PC-9 (cell line): ENCODE measurements at regions not wholly inside any gene's neighbourhood (a gene's known extent, or its start where the extent isn't known, plus 50 kb on each side); places are given as distances from the start of the nearest gene placed in this dataset.

Source experiments
- BruUV-seq: library from RNA; stranded (reverse); fragments of 400-500 nt; replicated peaks from 2 replicates; lab custom pipeline; 2021; lab: Mats Ljungman, UMichigan
- CTCF ChIA-PET: fragments of 300-600 bp; sonication (Branson Sonifier 250); formaldehyde crosslinking; loops from one replicate; lab custom pipeline; 2022; ENCODE audit warnings: antibody characterized with exemption; lab: Charles Lee
- POLR2A ChIA-PET: fragments of 300-600 bp; sonication (Branson Sonifier 250); formaldehyde crosslinking; loops from one replicate; lab custom pipeline; 2022; ENCODE audit warnings: antibody characterized with exemption; ENCODE audit not compliant: unreplicated experiment; lab: Charles Lee
- DNase-seq, 2 experiments: peaks; one replicate each; pipeline versions ENCODE4 v3.0.0 to v3.0.0-alpha.2; 2015 to 2022; ENCODE audit warnings: mixed read lengths in 1 of 2
- H2AFZ ChIP-seq: fragments of 200-600 bp; sonication (generic); 2 replicates; pipeline ENCODE4 v1.8.1; 2017; ENCODE audit warnings: antibody characterized with exemption
- H3F3A ChIP-seq: fragments of 200-600 bp; sonication (generic); 2 replicates; pipeline ENCODE4 v1.8.1; 2017; ENCODE audit warnings: antibody characterized with exemption, mild to moderate bottlenecking, low read depth; ENCODE audit not compliant: insufficient read depth
- H3K27ac ChIP-seq: fragments of 200-600 bp; sonication (generic); 2 replicates; pipeline ENCODE4 v1.6.1; 2016; ENCODE audit warnings: mixed run types
- H3K27me3 ChIP-seq: fragments of 200-600 bp; sonication (generic); 2 replicates; pipeline ENCODE4 v1.6.1; 2016; ENCODE audit warnings: low read depth, mixed run types; ENCODE audit not compliant: insufficient read depth
- H3K36me3 ChIP-seq: fragments of 200-600 bp; sonication (generic); 2 replicates; pipeline ENCODE4 v1.6.1; 2016; ENCODE audit warnings: low read depth, mixed run types
- H3K4me1 ChIP-seq: fragments of 200-600 bp; sonication (generic); replicated peaks from 2 replicates; pipeline ENCODE4 v1.6.1; 2016; ENCODE audit warnings: mixed run types; ENCODE audit not compliant: insufficient read depth
- H3K4me2 ChIP-seq: fragments of 200-600 bp; sonication (generic); 2 replicates; pipeline ENCODE4 v1.6.1; 2017; ENCODE audit warnings: mixed run types
- H3K4me3 ChIP-seq: fragments of 200-600 bp; sonication (generic); 2 replicates; pipeline ENCODE4 v1.6.1; 2016; ENCODE audit warnings: mixed run types
- H3K79me2 ChIP-seq: fragments of 200-600 bp; sonication (generic); 2 replicates; pipeline ENCODE4 v1.6.1; 2017; ENCODE audit warnings: low read depth, mixed run types
- H3K9me2 ChIP-seq: fragments of 200-600 bp; sonication (generic); 2 replicates; pipeline ENCODE4 v1.8.1; 2017; ENCODE audit warnings: mild to moderate bottlenecking; ENCODE audit not compliant: insufficient read depth
- H3K9me3 ChIP-seq: fragments of 200-600 bp; sonication (generic); 2 replicates; pipeline ENCODE4 v1.8.1; 2016; ENCODE audit warnings: low read depth; ENCODE audit not compliant: insufficient read depth
- H4K20me1 ChIP-seq: fragments of 200-600 bp; sonication (generic); 2 replicates; pipeline ENCODE4 v1.8.1; 2017; ENCODE audit not compliant: insufficient read depth
- CTCF ChIP-seq: fragments of 200-600 bp; sonication (generic); conservative IDR thresholded peaks from 2 replicates; pipeline ENCODE4 v1.6.1; 2017; ENCODE audit warnings: mixed run types, antibody characterized with exemption, mild to moderate bottlenecking, moderate library complexity
- EZH2 ChIP-seq: fragments of 200-600 bp; sonication (generic); IDR thresholded peaks from 2 replicates; pipeline ENCODE4 v1.8.0; 2017; ENCODE audit warnings: antibody characterized with exemption, low read depth
- intact Hi-C: fragments of 100-400 bp; cut with micrococcal nuclease; formaldehyde crosslinking; loops from one replicate; pipeline ENCODE4 v1.10.0; 2022; ENCODE audit not compliant: unreplicated experiment

- ChIA-PET CTCF (no interaction called here), POLR2A (no interaction called here)
- TF ChIP-seq EZH2 (no peak), CTCF (no peak)
- DNase-seq, result no peak
- Histone ChIP-seq H3K79me2 (no peaks in the 10 kb centered on the region), H3K4me3 (no peak overlapping the region), H3F3A (no peaks in the 10 kb centered on the region), H3K4me2 (no peak overlapping the region), H3K4me1 (no peaks in the 10 kb centered on the region), H3K9me2 (no peaks in the 10 kb centered on the region), H3K36me3 (no peaks in the 10 kb centered on the region), H2AFZ (no peak overlapping the region), H4K20me1 (no peaks in the 10 kb centered on the region), H3K27me3 (no peaks in the 10 kb centered on the region), H3K27ac (no peak overlapping the region), H3K9me3 (no peaks in the 10 kb centered on the region)
- intact Hi-C loops, result no loop called here
- no TSS peak for BruUV-seq
Measured at GRCh38 chr6:8546496-8546895, 111.2 kb upstream of the SLC35B3 start.

DNA sequence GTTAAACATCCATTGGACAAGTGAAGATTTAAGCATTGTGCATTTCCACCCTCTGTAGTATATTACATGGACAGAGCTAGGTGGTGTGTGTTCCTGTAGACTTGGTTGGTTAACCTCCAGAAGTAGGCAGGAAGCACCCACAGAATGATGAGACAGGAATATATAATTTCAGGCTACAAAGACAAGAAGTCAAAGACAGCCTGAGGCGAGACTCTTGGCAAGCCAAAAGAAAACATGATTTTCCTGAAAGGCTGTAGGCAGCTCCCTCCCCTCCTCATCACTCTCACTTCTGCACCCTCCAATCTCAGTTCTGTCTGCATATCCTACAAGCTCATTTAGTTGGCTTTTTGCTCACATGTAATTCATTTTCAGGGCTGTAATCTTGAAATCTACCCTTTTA is 110.0 kb upstream of the SLC35B3 start:
- H3K27me3 ChIP-seq, result no peaks in the 10 kb centered on the region
- H3K36me3 ChIP-seq, result no peaks in the 10 kb centered on the region
- POLR2A ChIA-PET, result no interaction called here
- H3K4me3 ChIP-seq, result no peak overlapping the region
- BruUV-seq, result no TSS peak
- H3K9me3 ChIP-seq, result no peaks in the 10 kb centered on the region
- CTCF ChIA-PET, result no interaction called here
- no peak overlapping the region for H3K4me2 ChIP-seq
- DNase-seq, result no peak
- H3K4me1 ChIP-seq, result no peaks in the 10 kb centered on the region
- H3F3A ChIP-seq, result no peaks in the 10 kb centered on the region
- H3K27ac ChIP-seq, result no peak overlapping the region
- no peak overlapping the region for H2AFZ ChIP-seq
- no peaks in the 10 kb centered on the region for H3K9me2 ChIP-seq
- TF ChIP-seq EZH2, result no peak
- TF ChIP-seq CTCF, result no peak
- intact Hi-C loops, result no loop called here
- H3K79me2 ChIP-seq, result no peaks in the 10 kb centered on the region
- no peaks in the 10 kb centered on the region for H4K20me1 ChIP-seq

DNA sequence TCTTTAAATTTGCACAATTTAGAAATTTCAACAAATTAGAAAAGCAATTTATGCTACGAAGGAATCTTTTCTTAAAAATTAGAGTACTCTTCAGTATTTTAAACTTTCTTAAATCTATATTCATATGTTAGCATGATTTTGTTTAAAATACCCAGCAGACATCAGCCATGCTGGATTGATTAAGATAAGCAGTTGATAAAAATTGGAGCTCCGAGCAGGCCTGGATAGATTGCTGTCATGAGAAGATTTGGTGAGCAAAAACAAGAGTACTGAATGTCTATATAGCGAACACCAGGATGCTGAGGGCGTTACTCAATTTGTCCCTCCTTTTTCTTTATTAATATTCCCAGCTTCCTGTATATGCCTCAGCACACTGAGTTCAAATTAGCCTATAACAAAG is 108.4 kb upstream of the SLC35B3 start:
- no peak overlapping the region for H2AFZ ChIP-seq
- H3K9me3 ChIP-seq, result no peaks in the 10 kb centered on the region
- no peak overlapping the region for H3K27ac ChIP-seq
- no peak for DNase-seq
- no peaks in the 10 kb centered on the region for H3F3A ChIP-seq
- BruUV-seq, result no TSS peak
- no peak overlapping the region for H3K4me2 ChIP-seq
- TF ChIP-seq CTCF (no peak), EZH2 (no peak)
- no peak overlapping the region for H3K4me3 ChIP-seq
- ChIA-PET CTCF (no interaction called here), POLR2A (no interaction called here)
- no peaks in the 10 kb centered on the region for H3K4me1 ChIP-seq
- no peaks in the 10 kb centered on the region for H3K79me2 ChIP-seq
- H3K27me3 ChIP-seq, result no peaks in the 10 kb centered on the region
- no peaks in the 10 kb centered on the region for H3K36me3 ChIP-seq
- no peaks in the 10 kb centered on the region for H3K9me2 ChIP-seq
- intact Hi-C loops, result no loop called here
- H4K20me1 ChIP-seq, result no peaks in the 10 kb centered on the region
